ENCODE measurements at regions not wholly inside any gene's neighbourhood (a gene's known extent, or its start where the extent isn't known, plus 50 kb on each side); places are given as distances from the start of the nearest gene placed in this dataset.

DNA sequence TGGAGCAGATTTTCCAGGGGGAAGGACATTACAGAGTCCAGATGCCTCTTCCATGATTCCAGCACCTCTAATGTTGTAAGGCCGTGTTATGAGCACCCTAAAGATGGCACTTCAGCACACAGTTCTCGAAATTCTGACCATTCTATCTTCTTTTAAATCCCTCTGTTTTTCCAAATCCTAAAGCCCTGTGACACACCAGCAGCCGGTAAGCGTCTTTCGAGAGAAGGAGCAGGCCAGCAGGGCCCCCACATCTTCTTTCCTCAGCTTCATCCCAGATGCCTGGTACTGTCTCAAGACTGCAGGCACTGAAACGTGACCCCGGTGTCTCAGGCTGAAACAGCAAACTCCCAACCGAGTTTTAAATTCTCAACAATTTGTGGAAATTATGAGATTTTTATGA, 211.6 kb upstream of the FOXQ1 start:
- TF ChIP-seq, protein P1, sequence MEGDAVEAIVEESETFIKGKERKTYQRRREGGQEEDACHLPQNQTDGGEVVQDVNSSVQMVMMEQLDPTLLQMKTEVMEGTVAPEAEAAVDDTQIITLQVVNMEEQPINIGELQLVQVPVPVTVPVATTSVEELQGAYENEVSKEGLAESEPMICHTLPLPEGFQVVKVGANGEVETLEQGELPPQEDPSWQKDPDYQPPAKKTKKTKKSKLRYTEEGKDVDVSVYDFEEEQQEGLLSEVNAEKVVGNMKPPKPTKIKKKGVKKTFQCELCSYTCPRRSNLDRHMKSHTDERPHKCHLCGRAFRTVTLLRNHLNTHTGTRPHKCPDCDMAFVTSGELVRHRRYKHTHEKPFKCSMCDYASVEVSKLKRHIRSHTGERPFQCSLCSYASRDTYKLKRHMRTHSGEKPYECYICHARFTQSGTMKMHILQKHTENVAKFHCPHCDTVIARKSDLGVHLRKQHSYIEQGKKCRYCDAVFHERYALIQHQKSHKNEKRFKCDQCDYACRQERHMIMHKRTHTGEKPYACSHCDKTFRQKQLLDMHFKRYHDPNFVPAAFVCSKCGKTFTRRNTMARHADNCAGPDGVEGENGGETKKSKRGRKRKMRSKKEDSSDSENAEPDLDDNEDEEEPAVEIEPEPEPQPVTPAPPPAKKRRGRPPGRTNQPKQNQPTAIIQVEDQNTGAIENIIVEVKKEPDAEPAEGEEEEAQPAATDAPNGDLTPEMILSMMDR (IDR thresholded peaks at IDR 0.05; ENCODE audit: insufficient read depth, low read length): no peak
- TF ChIP-seq POLR2AphosphoS5 (IDR thresholded peaks at IDR 0.05; ENCODE audit: low read depth): no peak
- no peak for TF ChIP-seq SPI1 (IDR thresholded peaks at IDR 0.05; ENCODE audit: borderline replicate concordance, low read depth)
- TF ChIP-seq, protein P2, sequence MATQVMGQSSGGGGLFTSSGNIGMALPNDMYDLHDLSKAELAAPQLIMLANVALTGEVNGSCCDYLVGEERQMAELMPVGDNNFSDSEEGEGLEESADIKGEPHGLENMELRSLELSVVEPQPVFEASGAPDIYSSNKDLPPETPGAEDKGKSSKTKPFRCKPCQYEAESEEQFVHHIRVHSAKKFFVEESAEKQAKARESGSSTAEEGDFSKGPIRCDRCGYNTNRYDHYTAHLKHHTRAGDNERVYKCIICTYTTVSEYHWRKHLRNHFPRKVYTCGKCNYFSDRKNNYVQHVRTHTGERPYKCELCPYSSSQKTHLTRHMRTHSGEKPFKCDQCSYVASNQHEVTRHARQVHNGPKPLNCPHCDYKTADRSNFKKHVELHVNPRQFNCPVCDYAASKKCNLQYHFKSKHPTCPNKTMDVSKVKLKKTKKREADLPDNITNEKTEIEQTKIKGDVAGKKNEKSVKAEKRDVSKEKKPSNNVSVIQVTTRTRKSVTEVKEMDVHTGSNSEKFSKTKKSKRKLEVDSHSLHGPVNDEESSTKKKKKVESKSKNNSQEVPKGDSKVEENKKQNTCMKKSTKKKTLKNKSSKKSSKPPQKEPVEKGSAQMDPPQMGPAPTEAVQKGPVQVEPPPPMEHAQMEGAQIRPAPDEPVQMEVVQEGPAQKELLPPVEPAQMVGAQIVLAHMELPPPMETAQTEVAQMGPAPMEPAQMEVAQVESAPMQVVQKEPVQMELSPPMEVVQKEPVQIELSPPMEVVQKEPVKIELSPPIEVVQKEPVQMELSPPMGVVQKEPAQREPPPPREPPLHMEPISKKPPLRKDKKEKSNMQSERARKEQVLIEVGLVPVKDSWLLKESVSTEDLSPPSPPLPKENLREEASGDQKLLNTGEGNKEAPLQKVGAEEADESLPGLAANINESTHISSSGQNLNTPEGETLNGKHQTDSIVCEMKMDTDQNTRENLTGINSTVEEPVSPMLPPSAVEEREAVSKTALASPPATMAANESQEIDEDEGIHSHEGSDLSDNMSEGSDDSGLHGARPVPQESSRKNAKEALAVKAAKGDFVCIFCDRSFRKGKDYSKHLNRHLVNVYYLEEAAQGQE (IDR thresholded peaks at IDR 0.05; ENCODE audit: insufficient replicate concordance, low read depth): no peak
- no peak for TF ChIP-seq GABPA (IDR thresholded peaks at IDR 0.05; ENCODE audit: low read depth)

Data from HL-60 (cell line).